Activated CD4-positive, alpha-beta memory T cell treated with anti-CD3 and anti-CD28 coated beads for 36 hours (primary cell): ENCODE measurements at regions not wholly inside any gene's neighbourhood (a gene's known extent, or its start where the extent isn't known, plus 50 kb on each side); places are given as distances from the start of the nearest gene placed in this dataset.

Source experiments
- CTCF ChIA-PET: fragments of 350-600 bp; sonication (Branson Sonifier 250); formaldehyde crosslinking; loops from one replicate; lab custom pipeline; 2021; ENCODE audit warnings: antibody characterized with exemption, inconsistent platforms; lab: Charles Lee
- POLR2A ChIA-PET: fragments of 350-600 bp; sonication (Branson Sonifier 250); formaldehyde crosslinking; loops from one replicate; lab custom pipeline; 2021; ENCODE audit warnings: antibody characterized with exemption; lab: Charles Lee
- DNase-seq: peaks from one replicate; pipeline ENCODE4 v3.0.0-alpha.2; 2020
- H3K27ac Mint-ChIP-seq: one replicate; pipeline ENCODE4 v1.8.0; 2021; ENCODE audit warnings: mixed read lengths
- H3K27me3 Mint-ChIP-seq: one replicate; pipeline ENCODE4 v1.8.0; 2021; ENCODE audit warnings: mixed read lengths
- H3K36me3 Mint-ChIP-seq: one replicate; pipeline ENCODE4 v1.8.0; 2021; ENCODE audit warnings: mixed read lengths
- H3K4me1 Mint-ChIP-seq: one replicate; pipeline ENCODE4 v1.8.0; 2021; ENCODE audit warnings: low read depth, mixed read lengths
- H3K4me3 Mint-ChIP-seq: one replicate; pipeline ENCODE4 v1.8.0; 2021; ENCODE audit warnings: mild to moderate bottlenecking, mixed read lengths
- H3K9me3 Mint-ChIP-seq: one replicate; pipeline ENCODE4 v1.8.0; 2021; ENCODE audit warnings: mixed read lengths
- intact Hi-C: fragments of 100-400 bp; cut with micrococcal nuclease; formaldehyde crosslinking; loops from one replicate; pipeline ENCODE4 v1.15.1; 2023

DNA sequence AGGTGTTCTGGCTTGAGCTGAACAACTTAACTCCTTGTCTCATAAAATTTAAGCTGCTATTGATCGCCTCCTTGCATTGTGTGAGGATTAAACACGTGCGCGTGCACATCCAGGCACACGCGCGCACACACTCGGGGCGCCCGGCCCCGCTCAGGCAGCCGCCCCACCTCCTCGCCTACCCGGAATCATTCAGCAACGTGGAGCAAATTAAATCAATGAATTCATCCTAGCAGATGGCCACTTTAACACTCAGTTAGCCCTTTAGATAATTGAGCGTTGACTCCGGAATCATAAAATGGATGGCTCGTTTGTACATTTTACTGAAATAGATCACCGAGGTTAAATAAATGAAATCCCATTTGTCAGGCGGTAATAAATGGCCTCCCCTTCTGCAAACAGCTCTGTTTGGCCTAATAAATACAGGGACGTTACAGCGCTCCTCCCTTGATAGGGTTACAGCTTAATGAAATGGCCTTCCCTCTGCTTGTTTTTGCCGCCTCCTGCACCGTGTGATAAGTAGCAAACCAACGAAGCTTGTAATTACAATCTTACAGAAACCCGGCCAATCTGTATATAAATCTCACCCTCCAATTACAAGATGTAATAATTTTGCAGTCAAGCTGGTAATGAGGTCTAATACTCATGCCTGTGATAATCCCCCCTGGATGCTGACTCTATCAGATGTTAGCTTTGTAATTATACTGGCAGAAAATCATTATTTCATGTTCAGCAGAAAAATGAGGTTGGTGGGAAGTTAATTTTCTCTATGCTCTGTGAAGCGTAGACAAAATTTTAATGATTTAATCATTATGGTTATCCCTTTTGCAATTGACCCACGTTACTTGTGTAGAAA, 229.7 kb upstream of the IRX4 start:
- DNase-seq = no peak
- H3K27ac Mint-ChIP-seq = no peak overlapping the region
- intact Hi-C loops = no loop called here
- POLR2A ChIA-PET = no interaction called here
- no peaks in the 10 kb centered on the region for H3K4me1 Mint-ChIP-seq
- no peak overlapping the region for H3K4me3 Mint-ChIP-seq
- H3K36me3 Mint-ChIP-seq = no peaks in the 10 kb centered on the region
- H3K9me3 Mint-ChIP-seq = no peaks in the 10 kb centered on the region
- CTCF ChIA-PET = no interaction called here
- no peaks in the 10 kb centered on the region for H3K27me3 Mint-ChIP-seq

DNA sequence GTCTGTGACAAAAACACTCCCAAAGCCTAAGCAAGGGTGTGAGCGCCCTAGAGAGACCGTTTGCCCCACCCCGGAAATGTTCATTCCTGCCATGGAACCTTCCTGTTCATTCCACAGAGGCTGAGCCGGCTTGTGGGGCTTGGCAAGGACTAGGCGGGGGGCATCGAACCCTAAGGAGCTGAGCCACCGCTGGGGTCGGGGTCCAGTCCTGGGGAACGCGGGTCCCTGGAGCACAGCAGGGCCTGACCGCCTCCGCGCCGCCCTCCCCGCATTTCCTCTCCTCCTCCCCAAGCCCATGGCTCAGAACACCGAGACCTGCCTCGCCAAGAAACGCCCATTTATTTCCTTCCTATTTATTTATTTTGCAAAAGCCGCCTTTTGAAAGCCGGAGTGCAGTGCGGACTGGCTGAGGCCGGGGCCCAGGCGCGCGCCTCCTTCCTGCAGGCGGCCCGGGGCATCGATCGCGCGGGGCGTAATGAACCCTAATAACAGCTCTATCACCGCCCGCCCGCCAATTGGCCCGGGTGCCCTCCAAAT, 228.9 kb upstream of the IRX4 start:
- no peaks in the 10 kb centered on the region for H3K4me1 Mint-ChIP-seq
- no peak overlapping the region for H3K27ac Mint-ChIP-seq
- no peaks in the 10 kb centered on the region for H3K27me3 Mint-ChIP-seq
- peaks cover under 1% of the 10 kb centered on the region for H3K9me3 Mint-ChIP-seq
- ChIA-PET CTCF (no interaction called here), POLR2A (no interaction called here)
- intact Hi-C loops = no loop called here
- no peak overlapping the region for H3K4me3 Mint-ChIP-seq
- H3K36me3 Mint-ChIP-seq = no peaks in the 10 kb centered on the region
- DNase-seq = no peak

DNA sequence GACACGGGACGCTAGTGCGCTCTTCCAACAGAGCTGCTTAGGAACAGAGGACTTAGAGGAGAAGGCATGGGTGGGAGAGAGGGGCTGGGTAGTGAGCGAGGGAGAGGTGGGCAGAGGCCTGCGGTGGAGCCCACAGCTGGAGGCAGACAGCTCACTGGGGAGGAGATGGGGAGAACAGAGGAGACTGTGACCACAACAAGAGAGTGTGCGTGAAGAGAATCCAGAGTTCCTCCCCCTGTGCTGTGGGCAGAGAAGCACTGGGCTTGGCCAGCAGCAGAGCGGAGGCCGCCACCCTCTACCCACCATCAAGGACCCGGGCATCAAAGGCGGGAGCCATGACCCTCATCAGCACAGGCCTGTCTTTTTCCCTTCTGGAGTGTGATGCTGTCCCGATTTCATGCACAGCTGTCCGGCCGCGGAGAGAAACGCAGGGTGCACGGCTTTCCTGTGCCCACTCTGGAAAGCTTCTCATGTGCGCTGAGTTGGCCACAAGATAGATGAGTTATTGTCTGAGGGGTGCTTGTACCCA, 228.3 kb upstream of the IRX4 start:
- Mint-ChIP-seq H3K27ac (no peak overlapping the region), H3K4me3 (no peak overlapping the region), H3K27me3 (peaks cover 1% of the 10 kb centered on the region), H3K4me1 (no peaks in the 10 kb centered on the region), H3K36me3 (no peaks in the 10 kb centered on the region), H3K9me3 (peaks cover 7% of the 10 kb centered on the region)
- intact Hi-C loops = no loop called here
- ChIA-PET POLR2A (no interaction called here), CTCF (no interaction called here)
- no peak for DNase-seq

DNA sequence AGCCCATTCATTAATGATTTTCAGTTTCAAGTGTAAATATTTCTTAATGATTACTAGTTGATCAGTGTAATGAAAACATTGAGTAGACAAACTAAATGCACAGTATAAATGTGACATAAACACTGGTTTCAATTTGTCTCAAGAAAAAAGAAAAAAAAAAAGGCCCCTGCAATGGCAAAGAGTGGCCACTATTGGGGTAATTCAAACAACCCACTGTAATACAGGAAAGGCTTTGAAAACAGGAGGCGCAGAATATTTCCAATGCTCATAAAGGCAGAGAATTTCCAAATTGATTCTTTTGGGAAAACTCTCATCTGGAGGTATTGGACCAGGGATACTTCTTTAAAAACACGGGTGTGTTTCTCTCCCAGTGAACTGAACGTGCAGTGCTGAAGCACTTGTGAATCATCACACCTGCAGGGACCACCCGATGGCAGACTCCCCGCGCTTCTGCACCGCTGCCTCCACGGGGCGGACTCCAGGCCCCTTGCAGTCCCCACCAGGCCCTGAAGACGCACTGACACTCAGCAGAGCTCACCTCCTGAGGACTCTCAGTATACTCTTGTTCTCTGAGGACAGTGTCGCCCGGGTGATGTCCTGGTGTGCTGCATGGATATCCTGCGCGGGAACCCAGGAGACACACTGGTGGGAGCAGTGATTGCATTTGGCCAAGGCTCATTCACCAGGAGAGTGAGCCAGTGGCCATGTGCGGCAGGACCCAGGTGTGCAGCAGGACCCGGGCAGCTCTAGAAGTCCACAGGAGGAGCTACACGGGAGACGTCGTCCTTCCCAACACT, 227.6 kb upstream of the IRX4 start:
- H3K4me3 Mint-ChIP-seq = no peak overlapping the region
- CTCF ChIA-PET = no interaction called here
- DNase-seq = no peak
- H3K4me1 Mint-ChIP-seq = no peaks in the 10 kb centered on the region
- peaks cover 14% of the 10 kb centered on the region for H3K9me3 Mint-ChIP-seq
- H3K27ac Mint-ChIP-seq = no peak overlapping the region
- intact Hi-C loops = no loop called here
- H3K36me3 Mint-ChIP-seq = no peaks in the 10 kb centered on the region
- peaks cover 4% of the 10 kb centered on the region for H3K27me3 Mint-ChIP-seq
- POLR2A ChIA-PET = no interaction called here

DNA sequence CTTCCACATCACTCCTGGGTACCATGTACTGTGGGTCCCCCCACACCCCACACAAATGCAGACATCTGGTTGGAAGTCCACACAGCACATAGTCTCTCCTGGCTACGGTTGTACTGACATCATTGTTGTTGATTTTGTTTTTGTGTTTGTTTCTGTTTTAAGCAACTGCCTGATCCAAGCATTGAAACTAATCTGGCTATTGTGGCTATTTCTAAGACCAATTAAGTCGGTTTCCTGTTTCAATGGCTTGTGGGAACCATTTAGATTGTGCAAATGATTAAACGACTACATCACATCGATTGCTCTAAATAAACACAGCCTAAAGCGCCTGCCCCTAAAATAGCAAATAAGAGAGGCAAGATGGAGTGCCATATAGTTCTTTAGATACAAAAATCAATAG, 226.8 kb upstream of the IRX4 start:
- Mint-ChIP-seq H3K27ac (no peak overlapping the region), H3K27me3 (peaks cover 4% of the 10 kb centered on the region), H3K4me3 (no peak overlapping the region), H3K36me3 (no peaks in the 10 kb centered on the region), H3K4me1 (no peaks in the 10 kb centered on the region), H3K9me3 (peaks cover 14% of the 10 kb centered on the region)
- intact Hi-C loops = no loop called here
- ChIA-PET POLR2A (no interaction called here), CTCF (no interaction called here)
- DNase-seq = no peak

DNA sequence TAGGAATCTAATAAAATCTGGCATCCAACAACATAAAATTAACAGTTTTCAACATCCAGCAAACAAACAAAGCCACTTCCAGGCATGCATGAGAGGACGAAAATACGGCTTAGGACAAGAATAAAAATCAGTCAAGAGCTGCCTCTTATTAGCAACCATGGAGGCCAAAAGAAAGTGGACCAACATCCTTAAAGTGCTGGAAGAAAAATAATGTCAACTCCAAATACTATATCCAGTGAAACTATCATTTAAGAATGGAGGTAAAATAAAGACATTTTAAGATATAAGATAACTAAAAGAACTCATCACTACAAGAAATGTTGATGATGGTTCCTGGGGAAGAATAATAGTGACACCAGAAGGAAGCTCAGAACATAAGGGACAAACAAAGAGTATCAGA, 224.0 kb upstream of the IRX4 start:
- Mint-ChIP-seq H3K4me1 (no peaks in the 10 kb centered on the region), H3K4me3 (no peak overlapping the region), H3K36me3 (no peaks in the 10 kb centered on the region), H3K9me3 (peaks cover 14% of the 10 kb centered on the region), H3K27me3 (peaks cover 4% of the 10 kb centered on the region), H3K27ac (no peak overlapping the region)
- CTCF ChIA-PET = interaction anchor here (0.5 kb wide), 1 partner anchor 88 kb away, joined by 3 read pairs; no protein-coding TSS in a partner anchor
- no peak for DNase-seq
- intact Hi-C loops = no loop called here
- POLR2A ChIA-PET = no interaction called here

DNA sequence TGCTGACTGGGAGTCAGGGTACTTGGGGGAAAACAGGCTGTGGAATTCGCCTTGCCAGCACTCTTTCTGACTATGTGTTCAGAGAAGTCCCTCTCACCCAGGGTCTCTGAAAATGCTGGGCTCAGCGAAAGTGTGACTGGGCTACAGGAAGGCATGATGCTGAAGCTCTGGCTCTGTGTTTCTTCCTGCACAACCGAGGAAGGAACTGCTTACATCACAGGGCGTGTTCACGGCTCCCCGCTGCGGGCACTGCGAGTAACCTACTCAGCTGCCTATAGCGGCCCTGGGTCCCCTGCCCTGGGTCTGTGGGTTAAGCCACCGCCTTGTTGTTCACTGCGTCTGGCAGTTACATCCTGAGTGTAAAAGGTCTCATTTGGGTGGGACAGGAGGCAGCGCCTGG, 222.4 kb upstream of the IRX4 start:
- CTCF ChIA-PET = no interaction called here
- H3K27ac Mint-ChIP-seq = no peak overlapping the region
- no peaks in the 10 kb centered on the region for H3K36me3 Mint-ChIP-seq
- intact Hi-C loops = no loop called here
- no peaks in the 10 kb centered on the region for H3K4me1 Mint-ChIP-seq
- POLR2A ChIA-PET = no interaction called here
- no peak overlapping the region for H3K4me3 Mint-ChIP-seq
- peaks cover 7% of the 10 kb centered on the region for H3K27me3 Mint-ChIP-seq
- H3K9me3 Mint-ChIP-seq = peaks cover 14% of the 10 kb centered on the region
- no peak for DNase-seq

DNA sequence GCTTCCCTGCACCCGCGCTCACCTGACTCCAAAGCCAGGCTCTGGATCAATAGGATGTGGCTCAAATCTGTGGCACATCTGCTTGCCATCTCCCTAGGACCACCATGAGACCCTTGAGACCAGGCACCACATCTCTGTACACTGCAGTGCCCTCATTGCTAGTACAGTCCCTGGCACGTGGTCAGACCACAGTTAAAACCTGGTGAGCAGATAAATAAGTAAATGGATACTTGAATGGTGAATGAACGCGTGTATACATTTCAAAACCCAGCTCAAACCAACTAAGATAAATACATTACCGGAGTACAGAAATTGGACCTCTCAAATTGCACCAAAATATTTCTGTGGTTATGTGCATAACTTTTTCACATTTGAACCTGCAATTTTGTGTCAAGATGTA, 221.2 kb upstream of the IRX4 start:
- CTCF ChIA-PET = no interaction called here
- H3K9me3 Mint-ChIP-seq = peaks cover 14% of the 10 kb centered on the region
- H3K36me3 Mint-ChIP-seq = no peaks in the 10 kb centered on the region
- no peak overlapping the region for H3K4me3 Mint-ChIP-seq
- no peak overlapping the region for H3K27ac Mint-ChIP-seq
- H3K4me1 Mint-ChIP-seq = no peaks in the 10 kb centered on the region
- POLR2A ChIA-PET = no interaction called here
- intact Hi-C loops = no loop called here
- peaks cover 9% of the 10 kb centered on the region for H3K27me3 Mint-ChIP-seq
- no peak for DNase-seq

DNA sequence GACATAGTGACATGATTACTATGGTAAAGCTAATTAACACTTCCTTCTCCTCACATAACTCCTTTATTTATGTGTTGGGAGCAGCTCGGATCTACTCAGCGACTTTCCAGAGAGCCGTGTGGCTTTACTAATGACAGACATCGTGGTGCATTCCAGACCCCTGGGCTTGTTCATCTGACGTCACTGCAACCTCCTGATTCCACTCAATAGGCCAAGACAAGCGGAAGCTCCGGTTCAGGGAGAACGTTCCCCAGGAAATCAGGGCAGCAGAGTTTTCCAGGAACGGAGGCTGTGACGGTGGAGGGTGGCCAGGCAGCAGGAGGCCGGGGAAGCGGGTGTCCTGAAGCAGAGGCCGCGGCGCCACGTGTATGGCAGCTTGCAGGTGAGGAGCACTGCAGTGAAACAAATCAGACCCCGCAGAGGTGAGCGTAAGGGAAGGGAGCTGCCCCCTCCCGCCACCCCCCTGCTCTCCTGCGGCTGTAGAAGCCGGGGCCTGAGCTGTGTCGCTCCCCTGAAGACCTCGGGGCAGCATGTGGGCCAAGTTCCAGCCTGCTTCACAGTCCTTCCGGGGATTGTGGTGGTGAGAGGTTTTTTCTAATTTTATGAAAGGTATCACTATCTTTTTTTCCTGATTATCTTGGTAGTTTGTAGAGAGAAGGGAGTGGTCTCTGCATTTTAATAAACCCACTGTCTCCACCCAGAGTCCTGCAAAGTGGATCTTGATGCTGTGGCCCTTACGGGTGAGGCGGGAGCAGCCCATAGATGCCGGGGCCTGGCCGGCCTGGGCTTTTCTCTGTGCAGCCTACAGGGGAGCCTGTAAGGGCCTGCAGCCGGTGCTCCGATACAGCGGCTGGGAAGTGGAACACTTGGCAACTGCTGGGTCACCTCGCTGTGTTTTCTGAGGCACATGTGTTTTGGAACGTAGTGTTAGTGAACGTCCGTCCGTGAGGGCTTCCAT, 220.4 kb upstream of the IRX4 start:
- intact Hi-C loops = no loop called here
- peaks cover 9% of the 10 kb centered on the region for H3K27me3 Mint-ChIP-seq
- ChIA-PET CTCF (no interaction called here), POLR2A (no interaction called here)
- no peak overlapping the region for H3K27ac Mint-ChIP-seq
- H3K36me3 Mint-ChIP-seq = no peaks in the 10 kb centered on the region
- no peak overlapping the region for H3K4me3 Mint-ChIP-seq
- H3K9me3 Mint-ChIP-seq = peaks cover 14% of the 10 kb centered on the region
- no peaks in the 10 kb centered on the region for H3K4me1 Mint-ChIP-seq
- no peak for DNase-seq

DNA sequence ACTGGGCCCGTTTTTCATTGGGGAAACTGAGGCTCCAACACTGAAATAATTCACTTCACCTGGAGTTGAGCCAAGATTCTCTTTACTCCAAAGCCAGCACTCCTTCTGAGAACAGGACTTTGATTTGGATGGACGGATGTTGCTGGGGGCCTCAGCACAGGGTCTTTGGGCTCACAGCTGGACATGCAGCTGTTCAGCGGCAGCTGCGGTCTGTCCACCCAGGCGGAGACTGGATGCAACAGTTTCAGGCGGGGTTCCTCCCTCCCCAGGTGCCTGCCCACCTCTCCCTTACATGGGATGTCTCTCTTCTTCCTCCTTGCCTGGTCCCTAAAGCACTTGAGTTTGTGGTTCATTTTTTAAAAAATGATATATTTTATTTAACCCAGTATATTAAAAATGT, 219.0 kb upstream of the IRX4 start:
- Mint-ChIP-seq H3K27ac (no peak overlapping the region), H3K9me3 (peaks cover 14% of the 10 kb centered on the region), H3K27me3 (peaks cover 9% of the 10 kb centered on the region), H3K4me1 (no peaks in the 10 kb centered on the region), H3K4me3 (no peak overlapping the region), H3K36me3 (no peaks in the 10 kb centered on the region)
- intact Hi-C loops = no loop called here
- CTCF ChIA-PET = no interaction called here
- POLR2A ChIA-PET = no interaction called here
- DNase-seq = no peak

DNA sequence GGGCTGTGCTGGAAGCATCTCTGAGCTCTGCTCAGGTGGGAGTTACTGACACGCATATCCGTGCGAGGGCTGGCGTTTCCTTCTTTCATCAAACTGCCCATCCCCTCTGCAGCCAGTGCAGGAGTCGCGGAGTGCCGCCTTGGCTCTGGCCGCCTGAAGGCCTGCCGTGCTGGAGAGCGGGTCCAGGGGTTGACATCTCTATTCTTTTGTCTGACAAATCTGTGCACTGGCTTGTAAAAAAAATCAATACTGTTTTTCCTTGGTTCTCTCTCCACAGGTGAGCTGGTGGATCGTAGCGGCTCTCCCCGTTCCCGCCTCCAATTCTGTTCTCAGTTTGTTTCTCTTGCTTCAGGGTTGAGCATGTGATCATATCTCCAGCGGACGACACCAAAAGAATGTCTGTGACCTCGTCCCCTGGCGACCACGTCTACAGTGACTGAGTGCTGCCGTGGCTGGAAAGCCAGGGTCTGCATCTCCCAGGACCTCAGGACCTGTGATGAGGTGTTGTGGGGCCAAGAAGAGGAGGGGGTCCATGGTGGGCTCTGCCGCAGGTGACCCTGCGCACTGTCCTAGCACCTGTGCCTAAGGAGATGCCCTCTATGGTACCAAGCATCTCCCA, 214.3 kb upstream of the IRX4 start:
- CTCF ChIA-PET = no interaction called here
- POLR2A ChIA-PET = no interaction called here
- Mint-ChIP-seq H3K9me3 (no peaks in the 10 kb centered on the region), H3K4me1 (no peaks in the 10 kb centered on the region), H3K36me3 (no peaks in the 10 kb centered on the region), H3K27ac (no peak overlapping the region), H3K27me3 (peaks cover 5% of the 10 kb centered on the region), H3K4me3 (no peak overlapping the region)
- DNase-seq = no peak
- intact Hi-C loops = no loop called here
